RWPE2 (cell line): ENCODE measurements at regions not wholly inside any gene's neighbourhood (a gene's known extent, or its start where the extent isn't known, plus 50 kb on each side); places are given as distances from the start of the nearest gene placed in this dataset.

ENCODE experiments used
- ATAC-seq: fragments of 200-7000 bp; cut with Tn5 transposase; 3 replicates; pipeline ENCODE4 v1.9.1; 2021; ENCODE audit warnings: low read depth
- DNase-seq: peaks from one replicate; pipeline ENCODE4 v3.0.0-alpha.2; 2020; ENCODE audit warnings: low spot score
- H3K27ac ChIP-seq: fragments of 450-650 bp; 2 replicates; pipeline ENCODE4 v1.5.1; 2017; ENCODE audit warnings: mild to moderate bottlenecking; ENCODE audit not compliant: poor library complexity, severe bottlenecking
- H3K27me3 ChIP-seq: fragments of 250-450 bp; sonication (Bioruptor Pico); 2 replicates; pipeline ENCODE4 v1.5.1; 2021; ENCODE audit warnings: mild to moderate bottlenecking, moderate library complexity; ENCODE audit not compliant: insufficient read depth, poor library complexity, severe bottlenecking
- H3K36me3 ChIP-seq: fragments of 250-450 bp; sonication (Bioruptor Pico); 2 replicates; pipeline ENCODE4 v1.5.1; 2020; ENCODE audit warnings: low read depth, mild to moderate bottlenecking, moderate library complexity
- H3K4me1 ChIP-seq: fragments of 250-450 bp; sonication (Bioruptor Pico); 2 replicates; pipeline ENCODE4 v1.5.1; 2021; ENCODE audit warnings: mild to moderate bottlenecking, moderate library complexity; ENCODE audit not compliant: insufficient read depth, poor library complexity, severe bottlenecking
- H3K4me3 ChIP-seq: fragments of 250-450 bp; sonication (Bioruptor Pico); 2 replicates; pipeline ENCODE4 v1.5.1; 2021; ENCODE audit warnings: mild to moderate bottlenecking, moderate library complexity; ENCODE audit not compliant: severe bottlenecking
- H3K9me3 ChIP-seq: fragments of 250-450 bp; sonication (Bioruptor Pico); 2 replicates; pipeline ENCODE4 v1.5.1; 2021; ENCODE audit warnings: mild to moderate bottlenecking, moderate library complexity; ENCODE audit not compliant: severe bottlenecking
- CTCF ChIP-seq: fragments of 450-650 bp; IDR thresholded peaks from one replicate; pipeline ENCODE4 v1.5.1; 2017; ENCODE audit warnings: mild to moderate bottlenecking, moderate library complexity; ENCODE audit not compliant: poor library complexity, severe bottlenecking

- Histone ChIP-seq H3K9me3 (no peaks in the 10 kb centered on the region), H3K27ac (no peak overlapping the region), H3K4me3 (no peak overlapping the region), H3K36me3 (no peaks in the 10 kb centered on the region; the same call in 1 of the 2 replicates), H3K27me3 (no peaks in the 10 kb centered on the region), H3K4me1 (no peaks in the 10 kb centered on the region)
- ATAC-seq = no peak
- DNase-seq = no peak
- TF ChIP-seq CTCF = no peak
These were observed 90.8 kb upstream of the KCTD7 start for GRCh38 chr7:66537876-66538275.

- Histone ChIP-seq H3K27me3 (no peaks in the 10 kb centered on the region), H3K9me3 (no peaks in the 10 kb centered on the region), H3K4me1 (no peaks in the 10 kb centered on the region), H3K36me3 (no peaks in the 10 kb centered on the region; the same call in 1 of the 2 replicates), H3K27ac (no peak overlapping the region), H3K4me3 (no peak overlapping the region)
- ATAC-seq (no peak), DNase-seq (no peak)
- no peak for TF ChIP-seq CTCF
These were observed 89.4 kb upstream of the KCTD7 start for GRCh38 chr7:66539264-66539623.

GRCh38 chr7:66539902-66540375 is 88.7 kb upstream of the KCTD7 start:
- peaks cover 6% of the 10 kb centered on the region; the same call in 1 of the 2 replicates for H3K36me3 ChIP-seq
- H3K27me3 ChIP-seq = no peaks in the 10 kb centered on the region
- no peak for TF ChIP-seq CTCF
- no peak overlapping the region for H3K27ac ChIP-seq
- ATAC-seq (no peak), DNase-seq (no peak)
- no peaks in the 10 kb centered on the region for H3K9me3 ChIP-seq
- H3K4me1 ChIP-seq = no peaks in the 10 kb centered on the region
- no peak overlapping the region for H3K4me3 ChIP-seq

- DNase-seq (no peak), ATAC-seq (no peak)
- Histone ChIP-seq H3K9me3 (no peaks in the 10 kb centered on the region), H3K27ac (no peak overlapping the region), H3K4me1 (no peaks in the 10 kb centered on the region), H3K4me3 (no peak overlapping the region), H3K36me3 (peaks cover 13% of the 10 kb centered on the region), H3K27me3 (no peaks in the 10 kb centered on the region)
- no peak for TF ChIP-seq CTCF
These were observed 86.6 kb upstream of the KCTD7 start for GRCh38 chr7:66542049-66542448.

GRCh38 chr7:66542528-66543269 is 86.0 kb upstream of the KCTD7 start:
- Histone ChIP-seq H3K27me3 (no peaks in the 10 kb centered on the region), H3K4me1 (no peaks in the 10 kb centered on the region), H3K9me3 (no peaks in the 10 kb centered on the region), H3K36me3 (peaks cover 13% of the 10 kb centered on the region), H3K4me3 (no peak overlapping the region), H3K27ac (no peak overlapping the region)
- DNase-seq (no peak), ATAC-seq (peak; percentile 59)
- no peak for TF ChIP-seq CTCF
